ENCODE measurements at regions not wholly inside any gene's neighbourhood (a gene's known extent, or its start where the extent isn't known, plus 50 kb on each side); places are given as distances from the start of the nearest gene placed in this dataset.
A peak's percentile ranks its signal among the peaks of the same experiment; 100 is the strongest.

DNA sequence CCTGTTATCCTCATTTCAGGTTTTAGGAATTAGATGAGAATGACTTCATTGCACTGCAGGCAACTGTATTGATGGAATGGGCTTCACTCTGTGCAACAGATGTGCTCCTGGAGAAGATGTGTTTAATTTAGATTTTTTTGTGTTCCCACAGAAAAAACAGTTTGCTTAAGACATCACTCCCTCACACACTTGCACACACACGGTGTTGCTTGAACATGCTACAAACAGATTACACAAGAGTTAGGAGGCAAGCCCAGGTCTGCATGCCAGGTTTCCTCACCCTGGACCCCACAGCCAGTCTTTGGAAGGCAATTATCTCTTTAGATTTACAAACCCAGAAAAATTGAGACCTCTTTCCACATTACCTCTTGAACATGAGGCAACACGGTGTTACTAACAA, 93.7 kb upstream of the KLHL29 start:
- no peak for DNase-seq (ENCODE audit: low read depth)

DNA sequence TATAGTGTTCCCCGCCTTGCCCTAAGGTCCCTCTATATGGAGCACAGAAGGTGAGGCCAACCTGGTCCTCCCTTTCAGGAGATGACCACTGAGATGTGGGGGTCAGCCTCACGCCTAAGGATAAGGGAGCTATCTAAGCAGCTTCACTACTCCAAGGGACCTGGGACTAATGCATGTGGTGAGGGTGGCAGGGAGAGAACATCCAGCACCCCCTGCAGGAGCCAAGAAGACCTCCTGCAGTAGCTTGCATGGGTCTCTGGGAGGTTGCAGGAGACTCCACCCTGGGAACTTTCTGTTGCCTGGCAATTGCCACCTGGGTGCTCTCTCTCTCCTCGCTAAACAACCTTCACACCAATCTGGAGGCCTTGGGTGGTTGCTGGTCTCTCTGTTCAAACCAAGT, 93.0 kb upstream of the KLHL29 start:
- no peak for DNase-seq (ENCODE audit: low read depth)

DNA sequence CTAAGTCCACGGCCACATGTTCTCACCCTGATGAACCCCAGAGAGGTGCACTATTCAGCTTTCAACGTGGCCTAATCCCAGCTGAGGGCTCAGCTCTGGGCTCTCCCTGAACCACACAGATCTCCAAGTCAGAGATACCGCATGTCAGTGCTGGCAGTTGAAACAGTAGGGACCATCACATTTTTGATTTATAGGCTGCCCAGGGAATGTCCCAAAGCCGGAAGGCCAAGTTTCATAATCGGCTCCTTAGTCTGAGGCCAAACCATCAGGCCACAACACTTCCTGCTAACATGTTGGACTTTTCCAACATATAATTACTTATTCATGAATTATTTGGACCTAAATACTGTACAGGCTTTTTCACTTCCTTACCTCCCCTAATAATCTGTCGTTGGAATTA, 91.9 kb upstream of the KLHL29 start:
- DNase-seq (ENCODE audit: low read depth), result no peak

DNA sequence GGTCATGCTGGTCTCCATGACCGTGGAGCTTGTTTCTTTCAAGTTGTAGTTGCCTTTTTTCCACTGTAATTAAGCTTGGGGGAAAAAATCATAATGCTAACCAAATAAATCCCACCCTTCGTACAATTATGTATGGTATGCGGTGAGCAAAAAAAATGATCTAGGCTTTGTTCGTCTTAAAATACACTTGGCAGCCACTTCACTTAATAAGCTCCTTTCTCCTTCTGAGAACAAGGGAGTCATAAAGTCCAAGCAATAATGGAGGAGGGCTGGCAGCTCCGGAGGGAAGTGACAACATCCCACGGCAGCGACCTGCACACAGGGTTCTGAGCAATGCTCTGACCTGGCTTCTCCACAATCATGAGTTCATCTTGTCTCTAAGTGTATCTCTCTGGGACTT, 91.2 kb upstream of the KLHL29 start:
- no peak for DNase-seq (ENCODE audit: low read depth)

GRCh38 chr2:23294238-23294637, 90.7 kb upstream of the KLHL29 start:
- DNase-seq (ENCODE audit: low read depth), result no peak

DNA sequence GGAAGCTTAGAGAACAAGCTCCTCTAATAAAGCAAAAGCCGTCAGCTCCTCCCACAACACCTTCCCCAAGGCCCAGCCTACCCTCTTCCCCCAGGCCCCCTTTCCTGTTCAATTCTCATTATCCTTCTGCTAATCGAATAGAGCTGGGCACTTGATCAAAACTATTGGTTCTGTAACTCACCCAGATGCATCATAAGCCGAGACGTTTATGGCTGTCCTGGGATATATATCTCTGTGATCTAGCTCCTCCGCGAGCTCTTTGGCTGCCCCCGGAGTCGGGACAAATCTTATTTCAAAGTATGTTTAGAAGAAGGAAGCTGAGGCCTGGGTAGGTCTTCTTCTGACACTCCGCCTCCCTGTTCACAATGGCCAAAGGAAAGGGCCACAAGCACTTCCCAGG, 88.3 kb upstream of the KLHL29 start:
- DNase-seq (ENCODE audit: low read depth), result no peak

GRCh38 chr2:23297112-23297511, 87.9 kb upstream of the KLHL29 start:
- DNase-seq (ENCODE audit: low read depth), result no peak

DNA sequence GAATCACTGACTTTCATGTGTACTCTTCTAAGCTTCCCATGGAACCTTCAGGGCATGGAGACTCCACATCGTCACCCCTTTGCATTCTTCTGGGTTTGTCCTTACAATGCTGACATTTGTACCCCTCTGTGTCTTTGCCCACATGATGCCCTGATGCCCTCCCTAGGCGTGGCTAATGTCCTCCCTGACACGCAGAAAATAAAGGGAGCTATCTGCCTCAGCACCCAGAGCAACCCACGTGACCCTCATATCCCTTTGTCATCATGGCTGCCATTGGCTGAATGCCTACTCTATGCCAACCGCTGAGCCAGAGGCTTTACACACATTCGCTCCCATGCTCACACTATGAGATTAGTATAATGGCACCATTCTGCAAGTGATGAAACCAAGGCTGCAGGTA, 86.4 kb upstream of the KLHL29 start:
- DNase-seq (ENCODE audit: low read depth), result no peak

DNA sequence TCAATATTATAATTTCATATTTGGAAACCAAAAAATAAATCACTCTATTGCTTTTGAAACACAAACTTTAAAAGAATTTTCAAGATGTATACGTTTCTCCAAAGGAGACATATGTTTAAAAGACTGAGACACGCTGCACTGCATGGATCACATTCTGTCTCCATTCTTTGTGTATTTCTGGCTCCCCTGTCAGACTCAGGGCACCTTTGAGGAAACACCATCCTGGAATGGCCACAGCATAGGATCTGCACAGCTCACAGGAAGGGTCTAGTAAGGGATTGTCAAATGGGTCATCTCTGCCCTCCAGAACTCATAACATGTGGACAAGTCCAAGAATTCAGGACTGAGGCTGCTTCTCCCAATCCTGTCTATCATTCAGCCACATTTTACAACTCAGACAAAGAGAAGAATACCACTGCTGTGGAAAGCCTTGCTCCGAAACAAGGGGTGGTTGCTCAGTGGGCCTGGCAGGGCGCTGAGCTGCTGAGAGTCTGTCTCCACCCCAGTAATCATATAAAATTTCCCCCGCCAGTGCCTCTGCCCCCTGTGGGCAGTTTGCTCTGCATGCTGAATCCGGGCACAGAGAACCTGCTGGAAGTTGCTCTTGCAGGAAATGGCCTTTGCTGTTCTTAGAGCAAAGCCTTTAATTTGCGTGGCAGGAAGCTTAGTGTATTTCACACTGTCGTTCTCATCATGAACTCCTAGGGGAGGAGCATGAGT, 85.3 kb upstream of the KLHL29 start:
- no peak for DNase-seq (ENCODE audit: low read depth)

- no peak for DNase-seq (ENCODE audit: low read depth)
These were observed 83.8 kb upstream of the KLHL29 start for GRCh38 chr2:23301136-23301535.

GRCh38 chr2:23302591-23302990, 82.4 kb upstream of the KLHL29 start:
- DNase-seq (ENCODE audit: low read depth), result no peak

DNA sequence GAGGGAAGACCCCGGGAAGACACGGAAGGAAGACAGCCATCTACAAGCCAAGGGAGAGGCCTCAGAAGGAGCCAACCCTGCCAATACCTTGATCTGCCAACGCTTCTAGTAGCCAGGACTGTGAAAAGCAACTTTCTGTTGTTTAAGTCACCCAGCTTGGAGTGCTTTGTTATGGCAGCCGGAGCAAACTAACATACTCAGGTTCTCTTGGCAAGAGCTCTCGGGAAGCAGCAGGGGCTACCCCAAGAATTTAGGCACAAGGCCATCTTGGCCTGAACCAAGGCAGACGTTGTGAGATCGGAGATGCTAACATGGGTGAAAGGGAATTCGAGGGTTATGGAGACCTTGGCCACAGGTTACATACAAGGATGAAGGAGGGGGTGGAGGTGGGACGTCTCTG, 78.6 kb upstream of the KLHL29 start:
- DNase-seq (ENCODE audit: low read depth), result no peak

DNA sequence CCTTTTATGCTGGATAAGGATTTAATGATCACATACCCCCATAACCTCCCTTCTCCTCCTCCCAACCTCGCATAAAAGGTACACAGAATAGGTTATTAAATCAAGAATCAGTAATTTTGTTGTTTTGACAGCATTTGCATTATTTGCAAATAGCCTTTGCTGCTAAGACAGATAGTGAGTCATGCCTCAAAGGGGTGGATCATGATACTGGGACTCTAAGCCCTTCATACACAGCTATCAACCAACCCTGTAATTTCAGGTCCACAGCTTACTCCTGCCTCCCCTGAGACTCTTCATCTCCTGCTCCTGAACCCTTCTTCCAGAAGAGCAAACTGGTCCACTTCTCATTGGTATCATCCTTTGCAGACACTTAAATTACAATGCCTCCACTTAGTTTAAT, 73.8 kb upstream of the KLHL29 start:
- no peak for DNase-seq (ENCODE audit: low read depth)

- DNase-seq (ENCODE audit: low read depth), result peak; percentile 7
These were observed 71.9 kb upstream of the KLHL29 start for GRCh38 chr2:23312996-23313606.

- DNase-seq (ENCODE audit: low read depth), result no peak
These were observed 70.3 kb upstream of the KLHL29 start for GRCh38 chr2:23314687-23315086.

DNA sequence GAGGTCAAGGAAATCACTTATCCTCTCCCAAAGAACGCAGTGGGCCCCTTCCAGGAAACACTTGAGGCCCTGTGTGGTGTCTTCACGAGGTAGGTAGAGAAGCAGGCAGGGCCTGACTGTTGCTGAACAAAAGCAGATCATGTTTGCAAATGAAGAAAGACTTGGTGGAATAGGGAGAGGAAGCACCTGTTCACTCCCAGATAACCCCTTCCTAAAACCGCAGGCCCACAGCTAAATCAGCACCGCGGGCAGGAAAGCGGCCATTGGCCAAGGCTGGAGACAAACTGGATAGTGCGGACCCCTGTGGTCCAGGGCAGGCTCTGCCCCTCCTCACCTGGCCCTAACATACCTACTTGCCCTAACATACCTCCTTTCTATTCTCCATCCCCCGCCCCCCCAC, 64.9 kb upstream of the KLHL29 start:
- DNase-seq (ENCODE audit: low read depth), result no peak

GRCh38 chr2:23321751-23322150, 63.2 kb upstream of the KLHL29 start:
- no peak for DNase-seq (ENCODE audit: low read depth)

- DNase-seq (ENCODE audit: low read depth), result no peak
These were observed 62.3 kb upstream of the KLHL29 start for GRCh38 chr2:23322567-23323197.

DNA sequence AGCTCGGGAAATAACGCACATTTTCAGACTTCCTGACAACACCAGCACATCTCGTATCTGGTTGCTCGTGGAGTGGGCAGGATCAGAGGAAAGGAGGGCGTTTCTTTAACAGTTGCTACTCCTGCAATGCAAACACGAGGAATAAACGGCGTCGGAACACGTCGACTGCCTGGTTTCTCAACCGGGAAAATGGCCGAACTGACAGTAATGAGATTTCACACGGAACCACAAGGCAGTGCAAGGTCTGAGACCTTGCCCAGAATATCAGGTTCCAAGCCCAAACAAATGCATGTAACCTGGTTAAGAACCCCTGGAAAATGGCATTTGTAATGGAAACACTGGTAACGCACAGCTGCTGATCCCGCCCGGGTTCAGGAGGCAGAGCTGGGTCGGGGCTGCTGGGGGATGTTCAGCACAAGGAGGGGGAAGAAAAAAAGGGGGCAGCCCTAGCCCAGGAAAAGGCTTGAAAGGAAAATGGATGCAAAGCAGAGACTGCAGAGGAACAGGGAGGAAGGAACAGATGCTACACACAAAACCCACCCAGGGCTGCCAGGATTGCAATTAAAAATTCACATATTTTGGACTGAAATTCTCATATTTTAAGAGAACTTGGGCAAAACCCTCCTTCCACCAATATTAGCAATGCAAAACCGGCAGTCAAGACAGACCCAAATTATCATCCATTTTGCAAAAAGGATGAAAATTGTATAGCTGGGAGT, 61.6 kb upstream of the KLHL29 start:
- DNase-seq (ENCODE audit: low read depth), result no peak

- DNase-seq (ENCODE audit: low read depth), result no peak
These were observed 60.9 kb upstream of the KLHL29 start for GRCh38 chr2:23323917-23324680.

GRCh38 chr2:23326330-23326729, 58.6 kb upstream of the KLHL29 start:
- no peak for DNase-seq (ENCODE audit: low read depth)

GRCh38 chr2:23327416-23327815, 57.6 kb upstream of the KLHL29 start:
- DNase-seq (ENCODE audit: low read depth), result no peak
